Osteocyte (in vitro differentiated cells): ENCODE measurements at regions not wholly inside any gene's neighbourhood (a gene's known extent, or its start where the extent isn't known, plus 50 kb on each side); places are given as distances from the start of the nearest gene placed in this dataset.

ENCODE experiments used
- DNase-seq: peaks from one replicate; pipeline ENCODE4 v3.0.0; 2021; ENCODE audit warnings: mixed read lengths; ENCODE audit not compliant: unreplicated experiment; ENCODE audit errors: extremely low spot score
- H3K27ac Mint-ChIP-seq: one replicate; pipeline ENCODE4 v1.8.0; 2021; ENCODE audit warnings: mild to moderate bottlenecking, mixed read lengths; ENCODE audit not compliant: unreplicated experiment
- H3K27me3 Mint-ChIP-seq: one replicate; pipeline ENCODE4 v1.8.0; 2021; ENCODE audit warnings: mixed read lengths; ENCODE audit not compliant: unreplicated experiment
- H3K36me3 Mint-ChIP-seq: one replicate; pipeline ENCODE4 v1.8.0; 2021; ENCODE audit warnings: mixed read lengths; ENCODE audit not compliant: unreplicated experiment
- H3K4me1 Mint-ChIP-seq: one replicate; pipeline ENCODE4 v1.8.0; 2021; ENCODE audit warnings: mixed read lengths; ENCODE audit not compliant: unreplicated experiment
- H3K4me3 Mint-ChIP-seq: one replicate; pipeline ENCODE4 v1.8.0; 2021; ENCODE audit warnings: mild to moderate bottlenecking, moderate library complexity, mixed read lengths; ENCODE audit not compliant: unreplicated experiment
- H3K9me3 Mint-ChIP-seq: one replicate; pipeline ENCODE4 v1.8.0; 2021; ENCODE audit warnings: mixed read lengths; ENCODE audit not compliant: unreplicated experiment
- TF ChIP-seq, protein P1 (sequence below): fragments of 200-600 bp; sonication (generic); IDR thresholded peaks from 2 replicates; pipeline ENCODE4 v1.5.0; 2021; ENCODE audit warnings: antibody characterized with exemption, mild to moderate bottlenecking, moderate library complexity

GRCh38 chr2:221342388-221342787 lies 229.7 kb downstream of the EPHA4 start:
- peaks cover 4% of the 10 kb centered on the region for H3K27me3 Mint-ChIP-seq
- H3K36me3 Mint-ChIP-seq: no peaks in the 10 kb centered on the region
- no peak overlapping the region for H3K4me3 Mint-ChIP-seq
- H3K4me1 Mint-ChIP-seq: no peaks in the 10 kb centered on the region
- H3K27ac Mint-ChIP-seq: no peak overlapping the region
- TF ChIP-seq, protein P1, sequence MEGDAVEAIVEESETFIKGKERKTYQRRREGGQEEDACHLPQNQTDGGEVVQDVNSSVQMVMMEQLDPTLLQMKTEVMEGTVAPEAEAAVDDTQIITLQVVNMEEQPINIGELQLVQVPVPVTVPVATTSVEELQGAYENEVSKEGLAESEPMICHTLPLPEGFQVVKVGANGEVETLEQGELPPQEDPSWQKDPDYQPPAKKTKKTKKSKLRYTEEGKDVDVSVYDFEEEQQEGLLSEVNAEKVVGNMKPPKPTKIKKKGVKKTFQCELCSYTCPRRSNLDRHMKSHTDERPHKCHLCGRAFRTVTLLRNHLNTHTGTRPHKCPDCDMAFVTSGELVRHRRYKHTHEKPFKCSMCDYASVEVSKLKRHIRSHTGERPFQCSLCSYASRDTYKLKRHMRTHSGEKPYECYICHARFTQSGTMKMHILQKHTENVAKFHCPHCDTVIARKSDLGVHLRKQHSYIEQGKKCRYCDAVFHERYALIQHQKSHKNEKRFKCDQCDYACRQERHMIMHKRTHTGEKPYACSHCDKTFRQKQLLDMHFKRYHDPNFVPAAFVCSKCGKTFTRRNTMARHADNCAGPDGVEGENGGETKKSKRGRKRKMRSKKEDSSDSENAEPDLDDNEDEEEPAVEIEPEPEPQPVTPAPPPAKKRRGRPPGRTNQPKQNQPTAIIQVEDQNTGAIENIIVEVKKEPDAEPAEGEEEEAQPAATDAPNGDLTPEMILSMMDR: no peak
- no peak for DNase-seq
- H3K9me3 Mint-ChIP-seq: no peaks in the 10 kb centered on the region

- Mint-ChIP-seq H3K4me3 (no peak overlapping the region), H3K36me3 (no peaks in the 10 kb centered on the region), H3K27ac (no peak overlapping the region), H3K9me3 (no peaks in the 10 kb centered on the region), H3K27me3 (peaks cover 4% of the 10 kb centered on the region), H3K4me1 (no peaks in the 10 kb centered on the region)
- TF ChIP-seq, protein P1: no peak
- DNase-seq: no peak
Observed at GRCh38 chr2:221343524-221343923, 228.6 kb downstream of the EPHA4 start.

- Mint-ChIP-seq H3K27ac (no peak overlapping the region), H3K36me3 (no peaks in the 10 kb centered on the region), H3K27me3 (peaks cover 8% of the 10 kb centered on the region)
Observed at GRCh38 chr2:221345516-221345915, 226.6 kb downstream of the EPHA4 start.

GRCh38 chr2:221346411-221346810 lies 225.7 kb downstream of the EPHA4 start:
- no peak for DNase-seq
- peaks cover 8% of the 10 kb centered on the region for H3K27me3 Mint-ChIP-seq
- no peaks in the 10 kb centered on the region for H3K36me3 Mint-ChIP-seq
- no peaks in the 10 kb centered on the region for H3K9me3 Mint-ChIP-seq
- TF ChIP-seq, protein P1: no peak
- no peak overlapping the region for H3K27ac Mint-ChIP-seq
- no peaks in the 10 kb centered on the region for H3K4me1 Mint-ChIP-seq
- no peak overlapping the region for H3K4me3 Mint-ChIP-seq

More at GRCh38 chr2:221345516-221345915, 226.6 kb downstream of the EPHA4 start:
- no peak for DNase-seq
- no peaks in the 10 kb centered on the region for H3K9me3 Mint-ChIP-seq
- no peaks in the 10 kb centered on the region for H3K4me1 Mint-ChIP-seq
- TF ChIP-seq, protein P1: no peak
- no peak overlapping the region for H3K4me3 Mint-ChIP-seq

DNA sequence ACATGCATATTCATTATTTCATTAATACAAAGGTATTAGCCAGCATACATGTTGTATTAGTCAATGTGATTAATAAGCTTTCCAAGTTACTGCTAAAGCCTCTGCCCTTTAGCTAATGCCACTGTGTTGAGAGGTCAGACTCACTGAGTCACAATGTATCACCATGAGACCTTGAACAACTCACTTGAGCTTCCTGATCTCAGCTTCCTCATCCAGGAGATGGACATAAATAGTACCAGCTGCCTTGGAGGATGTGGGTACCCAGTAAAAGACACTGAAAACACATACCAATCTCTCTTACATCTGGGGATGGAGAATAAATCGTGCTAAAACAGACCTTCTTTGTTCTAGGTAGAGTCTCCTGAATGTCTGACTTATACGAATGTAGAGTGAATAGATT lies 224.6 kb downstream of the EPHA4 start:
- Mint-ChIP-seq H3K9me3 (no peaks in the 10 kb centered on the region), H3K4me1 (no peaks in the 10 kb centered on the region), H3K4me3 (no peak overlapping the region), H3K27me3 (peaks cover 8% of the 10 kb centered on the region), H3K27ac (no peak overlapping the region), H3K36me3 (no peaks in the 10 kb centered on the region)
- DNase-seq: no peak
- TF ChIP-seq, protein P1: no peak
